Psoas muscle (tissue), 7 donors: ENCODE measurements at regions not wholly inside any gene's neighbourhood (a gene's known extent, or its start where the extent isn't known, plus 50 kb on each side); places are given as distances from the start of the nearest gene placed in this dataset.
"Not testable (repeated sequence)": the region's sequence is repeated elsewhere in the genome, so short reads cannot be mapped to it uniquely, and the experiment has no call there.

Experiments used
- ATAC-seq, 4 donors: fragments of 200-7000 bp; cut with Tn5 transposase; one replicate each; pipeline ENCODE4 v1.9.1; 2020; ENCODE audit warnings: moderate library complexity in 3 of 4, mild to moderate bottlenecking in 2 of 4
- DNase-seq, 2 donors: peaks; one replicate each; pipeline ENCODE4 v3.0.0-alpha.2; 2020
- H3K27ac ChIP-seq: fragments of 200-600 bp; one replicate; pipeline ENCODE4 v1.8.0; 2022
- H3K27me3 ChIP-seq, 3 donors: fragments of 200-600 bp in 1 of 3; one replicate each; pipeline versions ENCODE4 v1.6.1 to v1.8.0; 2013 to 2022; ENCODE audit warnings: low read length in 2 of 3, mild to moderate bottlenecking in 2 of 3, moderate library complexity in 1 of 3; ENCODE audit not compliant: insufficient read depth in 3 of 3
- H3K36me3 ChIP-seq, 2 donors: fragments of 200-600 bp in 1 of 2; one replicate each; pipeline versions ENCODE4 v1.6.1 to v1.8.0; 2013 to 2022; ENCODE audit warnings: low read depth in 1 of 2, mild to moderate bottlenecking in 1 of 2, moderate library complexity in 1 of 2; ENCODE audit not compliant: insufficient read depth in 1 of 2
- H3K4me1 ChIP-seq: fragments of 200-600 bp; one replicate; pipeline ENCODE4 v1.8.0; 2022
- H3K4me3 ChIP-seq: fragments of 200-600 bp; one replicate; pipeline ENCODE4 v1.8.0; 2022; ENCODE audit warnings: mild to moderate bottlenecking
- H3K9me3 ChIP-seq: fragments of 200-600 bp; one replicate; pipeline ENCODE4 v1.8.0; 2022
- WGBS, 3 donors: extraction: QIAGEN DNeasy Blood & Tissue Kit; methylation state at CpG; one replicate each; pipeline versions ENCODE4 v1.1.6 to v1.1.7; 2013; 5-methylcytosine and 5-hydroxymethylcytosine counted together
- intact Hi-C, 2 donors: fragments of 100-400 bp; cut with DNase I; formaldehyde crosslinking; loops; one replicate each; pipeline versions ENCODE4 v1.11.0 to v1.14.2; 2022
- TF ChIP-seq, protein P1 (sequence below): fragments of 200-600 bp; IDR thresholded peaks from one replicate; pipeline ENCODE4 v1.8.0; 2022; ENCODE audit warnings: antibody characterized with exemption
- donor health status: healthy with polysubstance abuse.
- donor health status: DM: no; HTN: no; CAD: no; lungs with moderate emphysema.
- donor health status: Bipolar disorder and iron deficiency.
- donor health status: healthy.
- donor health status: DM: yes; HTN: yes; CAD: no.
- donor health status: DM: no; HTN: no; CAD: no.
- donor health status: DM: yes; HTN: yes; CAD: no.

DNA sequence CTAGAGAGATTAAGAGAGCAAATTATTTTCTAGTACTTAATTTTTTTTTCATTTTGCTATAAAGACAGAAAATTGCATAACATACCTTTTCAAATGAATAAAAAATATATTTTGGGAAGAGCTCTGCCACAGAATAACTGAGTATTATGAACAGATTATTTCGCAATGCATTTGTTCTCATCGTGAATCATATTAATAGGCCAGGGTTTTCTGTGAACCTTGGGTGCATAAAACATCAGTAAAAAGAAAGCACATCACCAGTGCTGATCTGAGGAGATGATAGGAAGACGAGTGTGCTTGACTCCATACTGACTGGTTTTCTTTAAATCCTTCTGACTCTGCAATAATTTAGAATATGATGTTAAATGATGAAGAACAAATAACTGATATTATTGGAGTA is 409.1 kb downstream of the CPS1 start:
- Histone ChIP-seq H3K27me3 (no peaks in the 10 kb centered on the region), H3K27ac (no peak overlapping the region), H3K36me3 (no peaks in the 10 kb centered on the region), H3K4me1 (no peaks in the 10 kb centered on the region), H3K9me3 (no peaks in the 10 kb centered on the region), H3K4me3 (no peak overlapping the region)
- WGBS, 3 donors: 73 to 90% (median 76%) methylated on average over 3 of the region's 3 CpGs
- intact Hi-C loops: no loop called here
- ATAC-seq (no peak), DNase-seq (no peak)
- TF ChIP-seq, protein P1, sequence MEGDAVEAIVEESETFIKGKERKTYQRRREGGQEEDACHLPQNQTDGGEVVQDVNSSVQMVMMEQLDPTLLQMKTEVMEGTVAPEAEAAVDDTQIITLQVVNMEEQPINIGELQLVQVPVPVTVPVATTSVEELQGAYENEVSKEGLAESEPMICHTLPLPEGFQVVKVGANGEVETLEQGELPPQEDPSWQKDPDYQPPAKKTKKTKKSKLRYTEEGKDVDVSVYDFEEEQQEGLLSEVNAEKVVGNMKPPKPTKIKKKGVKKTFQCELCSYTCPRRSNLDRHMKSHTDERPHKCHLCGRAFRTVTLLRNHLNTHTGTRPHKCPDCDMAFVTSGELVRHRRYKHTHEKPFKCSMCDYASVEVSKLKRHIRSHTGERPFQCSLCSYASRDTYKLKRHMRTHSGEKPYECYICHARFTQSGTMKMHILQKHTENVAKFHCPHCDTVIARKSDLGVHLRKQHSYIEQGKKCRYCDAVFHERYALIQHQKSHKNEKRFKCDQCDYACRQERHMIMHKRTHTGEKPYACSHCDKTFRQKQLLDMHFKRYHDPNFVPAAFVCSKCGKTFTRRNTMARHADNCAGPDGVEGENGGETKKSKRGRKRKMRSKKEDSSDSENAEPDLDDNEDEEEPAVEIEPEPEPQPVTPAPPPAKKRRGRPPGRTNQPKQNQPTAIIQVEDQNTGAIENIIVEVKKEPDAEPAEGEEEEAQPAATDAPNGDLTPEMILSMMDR: no peak

DNA sequence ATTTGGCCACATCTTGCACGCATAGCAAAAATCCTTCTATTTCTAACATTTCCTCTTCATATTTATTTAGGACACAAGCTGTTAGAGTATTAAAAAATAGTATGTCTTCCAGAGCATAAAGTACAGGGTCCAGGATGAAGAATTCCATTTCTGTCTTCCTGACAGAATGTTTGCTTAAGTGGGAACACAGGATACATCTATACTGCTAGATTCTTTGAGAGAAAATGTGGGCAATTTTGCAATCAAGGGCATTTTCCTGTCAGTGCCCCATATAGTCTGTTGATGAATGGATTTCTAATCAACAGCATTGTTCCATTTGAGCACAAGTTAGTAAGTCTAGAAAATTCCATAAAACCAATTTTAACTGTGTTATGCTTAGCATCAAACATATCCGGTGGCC is 409.9 kb downstream of the CPS1 start:
- Histone ChIP-seq H3K27me3 (no peaks in the 10 kb centered on the region), H3K4me3 (no peak overlapping the region), H3K9me3 (no peaks in the 10 kb centered on the region), H3K4me1 (no peaks in the 10 kb centered on the region), H3K36me3 (no peaks in the 10 kb centered on the region), H3K27ac (no peak overlapping the region)
- TF ChIP-seq, protein P1: no peak
- intact Hi-C loops: no loop called here
- DNase-seq: no peak
- 73 to 81% (median 77%) methylated on average over 2 of the region's 2 CpGs for WGBS, 3 donors
- ATAC-seq: no peak

DNA sequence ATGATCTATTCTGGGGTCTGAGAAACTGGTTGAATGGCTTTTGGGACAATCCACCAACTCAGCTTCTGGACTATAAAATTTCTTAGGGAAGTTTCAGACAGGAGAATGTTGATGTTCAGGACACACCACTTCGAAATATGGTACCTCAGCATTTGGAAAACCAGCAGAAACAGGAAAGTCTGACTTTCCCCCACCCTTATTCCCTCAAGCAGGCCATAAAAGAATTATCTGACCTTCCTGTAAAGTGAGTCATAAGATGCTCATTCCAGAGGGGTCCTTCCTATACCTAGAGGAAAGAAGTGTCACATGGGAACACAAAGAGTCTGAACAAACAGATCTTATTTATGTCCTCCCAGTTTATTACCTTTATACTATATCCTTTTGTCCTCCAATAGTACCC is 415.0 kb downstream of the CPS1 start:
- WGBS, 3 donors: 57 to 68% (median 61%) methylated on average over 1 of the region's 1 CpG
- no peaks in the 10 kb centered on the region for H3K27me3 ChIP-seq
- DNase-seq: no peak
- no peak for ATAC-seq
- H3K4me1 ChIP-seq: no peaks in the 10 kb centered on the region
- H3K27ac ChIP-seq: no peak overlapping the region
- no peak overlapping the region for H3K4me3 ChIP-seq
- intact Hi-C loops: no loop called here
- TF ChIP-seq, protein P1: no peak
- H3K9me3 ChIP-seq: no peaks in the 10 kb centered on the region
- H3K36me3 ChIP-seq: no peaks in the 10 kb centered on the region

DNA sequence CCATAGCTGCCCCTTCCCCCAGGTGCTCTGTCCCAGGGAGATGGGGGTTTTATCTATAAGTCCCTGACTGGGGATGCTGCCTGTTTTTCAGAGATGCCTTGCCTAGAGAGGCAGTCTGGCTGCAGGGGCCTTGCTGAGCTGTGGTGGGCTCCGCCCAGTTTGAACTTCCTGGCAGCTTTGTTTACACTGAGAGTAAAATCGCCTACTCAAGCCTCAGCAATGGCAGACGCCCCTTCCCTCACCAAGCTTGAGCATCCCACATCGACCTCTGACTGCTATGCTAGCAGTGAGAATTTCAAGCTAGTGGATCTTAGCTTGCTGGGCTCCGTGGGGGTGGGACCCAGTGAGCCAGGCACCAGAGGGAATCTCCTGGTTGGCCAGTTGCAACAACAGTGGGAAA is 430.4 kb downstream of the CPS1 start:
- H3K9me3 ChIP-seq, DNase-seq, H3K4me3 ChIP-seq, H3K4me1 ChIP-seq, H3K27me3 ChIP-seq, H3K36me3 ChIP-seq, intact Hi-C loops, H3K27ac ChIP-seq, ATAC-seq: not testable (repeated sequence)
- 72 to 79% (median 76%) methylated on average over 5 of the region's 5 CpGs for WGBS, 3 donors

DNA sequence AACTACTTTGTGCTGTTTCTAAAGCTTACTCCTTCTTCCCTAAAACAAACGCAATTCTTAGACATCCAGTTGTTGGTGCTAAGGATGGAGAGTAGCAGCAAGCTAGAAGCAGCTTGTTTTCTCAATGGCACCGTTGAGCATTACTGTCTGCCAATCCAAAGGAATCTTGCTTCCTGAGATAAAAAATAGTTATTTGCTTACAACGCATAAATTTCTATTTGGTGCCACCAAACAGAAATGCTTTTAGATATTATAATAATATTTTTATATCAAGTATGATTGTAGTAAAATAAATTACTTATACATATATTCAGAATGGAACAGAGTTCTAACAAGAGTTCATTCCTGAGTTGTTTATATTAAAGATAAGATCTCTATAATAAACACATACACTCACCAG is 434.7 kb downstream of the CPS1 start:
- Histone ChIP-seq H3K9me3 (no peaks in the 10 kb centered on the region), H3K27me3 (no peaks in the 10 kb centered on the region), H3K4me1 (no peaks in the 10 kb centered on the region), H3K4me3 (no peak overlapping the region), H3K36me3 (no peaks in the 10 kb centered on the region), H3K27ac (no peak overlapping the region)
- TF ChIP-seq, protein P1: no peak
- WGBS, 3 donors: 72 to 77% (median 76%) methylated on average over 3 of the region's 3 CpGs
- intact Hi-C loops: no loop called here
- no peak for ATAC-seq
- DNase-seq: no peak
